BJ (cell line): ENCODE measurements at regions not wholly inside any gene's neighbourhood (a gene's known extent, or its start where the extent isn't known, plus 50 kb on each side); places are given as distances from the start of the nearest gene placed in this dataset.

Experiments used
- CTCF ChIA-PET: fragments of 350-600 bp; formaldehyde crosslinking; extraction: SDS; loops from one replicate; lab custom pipeline; 2021; ENCODE audit warnings: antibody characterized with exemption, inconsistent platforms; lab: Yijun Ruan, JAX
- POLR2A ChIA-PET: fragments of 300-600 bp; sonication (Branson Sonifier 250); formaldehyde crosslinking; extraction: SDS; loops from one replicate; lab custom pipeline; 2021; ENCODE audit warnings: antibody characterized with exemption; lab: Charles Lee
- DNase-seq: peaks from one replicate; pipeline ENCODE4 v3.0.0-alpha.2; 2011; ENCODE audit warnings: low read depth
- H3K27me3 ChIP-seq: 2 replicates; pipeline ENCODE4 v1.6.0; 2011; ENCODE audit warnings: low read length; ENCODE audit not compliant: control insufficient read depth, insufficient read depth
- H3K36me3 ChIP-seq: 2 replicates; pipeline ENCODE4 v1.5.1; 2011; ENCODE audit warnings: low read length; ENCODE audit not compliant: control insufficient read depth, insufficient read depth
- H3K4me3 ChIP-seq: 2 replicates; pipeline ENCODE4 v1.5.1; 2011; ENCODE audit warnings: low read depth, mild to moderate bottlenecking, control low read depth, low read length
- CTCF ChIP-seq: IDR thresholded peaks from 2 replicates; pipeline ENCODE4 v1.5.1; 2011; ENCODE audit warnings: low read depth, mild to moderate bottlenecking, control low read depth, inconsistent platforms, low read length, moderate library complexity; ENCODE audit not compliant: insufficient read depth

DNA sequence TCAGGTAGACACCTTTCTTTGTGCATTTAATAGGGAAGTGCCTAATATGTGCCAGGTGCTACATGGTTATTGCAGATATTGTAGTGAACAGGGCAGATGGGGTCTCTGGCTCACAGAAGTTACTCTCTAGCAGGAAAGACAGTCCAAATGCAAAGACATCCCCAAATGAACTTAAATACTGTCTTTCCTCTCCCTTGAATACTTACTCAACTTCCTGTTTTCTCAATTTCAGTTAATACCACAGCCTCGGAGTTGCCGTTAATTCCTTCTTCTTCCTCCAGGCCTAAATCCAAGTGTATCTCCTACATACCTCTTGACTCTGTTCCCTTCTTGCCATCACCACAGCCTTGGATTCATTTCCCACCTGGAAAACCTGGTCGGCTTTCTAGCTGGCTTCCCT is 134.3 kb upstream of the SESN3 start:
- POLR2A ChIA-PET, result no interaction called here
- DNase-seq, result no peak
- CTCF ChIA-PET, result interaction anchor here (1.2 kb wide), 1 partner anchor 12 kb away, joined by 3 read pairs; no protein-coding TSS in a partner anchor
- no peak for TF ChIP-seq CTCF
- Histone ChIP-seq H3K4me3 (no peak overlapping the region), H3K36me3 (no peaks in the 10 kb centered on the region), H3K27me3 (no peaks in the 10 kb centered on the region; the same call in 1 of the 2 replicates)

DNA sequence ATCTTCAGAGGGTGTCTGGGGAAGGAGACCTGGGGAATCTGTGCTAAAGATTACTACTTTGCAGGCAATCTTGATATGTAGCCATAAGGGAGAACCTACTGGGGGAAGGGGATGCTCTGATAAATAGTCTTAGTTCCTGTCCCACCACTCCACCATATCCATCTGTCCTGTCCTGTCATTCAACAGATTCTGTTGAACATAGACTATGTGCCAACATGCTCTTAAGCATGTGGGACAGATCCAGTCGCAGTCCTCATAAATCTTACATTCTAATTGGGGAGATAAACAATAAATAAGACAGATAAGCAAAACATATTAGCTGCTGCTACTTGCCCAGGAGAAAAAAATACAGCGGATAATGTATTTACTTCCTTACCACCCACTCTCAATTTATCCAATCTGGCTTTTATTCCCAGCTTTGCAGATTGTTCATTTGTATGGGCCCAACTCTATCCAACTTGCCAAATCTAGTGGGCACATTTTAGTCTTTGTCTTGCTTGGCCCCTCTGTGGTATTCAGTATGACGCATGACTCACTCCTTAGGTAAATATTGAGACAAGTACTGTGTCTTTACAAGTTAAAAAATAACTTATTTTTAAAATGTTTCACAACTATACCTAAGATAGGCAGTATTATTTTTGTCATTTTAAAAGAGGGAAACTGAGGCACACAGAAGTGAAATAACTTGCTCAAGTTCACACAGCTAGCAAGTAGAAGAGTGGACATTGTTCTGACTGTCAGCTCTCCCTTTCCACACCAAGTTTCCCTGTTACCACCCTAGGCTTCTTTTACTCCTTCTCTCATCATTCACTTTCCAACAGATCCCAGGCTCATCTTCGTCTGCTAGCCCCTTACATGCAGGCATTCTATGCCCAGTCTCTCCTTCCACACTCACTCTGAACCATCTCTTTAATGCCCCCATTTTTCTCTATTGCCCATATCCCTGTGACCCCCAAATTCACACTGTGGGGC is 133.6 kb upstream of the SESN3 start:
- Histone ChIP-seq H3K36me3 (no peaks in the 10 kb centered on the region), H3K4me3 (no peak overlapping the region), H3K27me3 (no peaks in the 10 kb centered on the region; the same call in 1 of the 2 replicates)
- no peak for DNase-seq
- no peak for TF ChIP-seq CTCF
- CTCF ChIA-PET, result interaction anchor here (1.2 kb wide), 1 partner anchor 11 kb away, joined by 3 read pairs; no protein-coding TSS in a partner anchor
- POLR2A ChIA-PET, result no interaction called here

GRCh38 chr11:95363708-95364107 is 132.7 kb upstream of the SESN3 start:
- ChIA-PET POLR2A (no interaction called here), CTCF (no interaction called here)
- Histone ChIP-seq H3K27me3 (no peaks in the 10 kb centered on the region; the same call in 1 of the 2 replicates), H3K36me3 (no peaks in the 10 kb centered on the region), H3K4me3 (no peak overlapping the region)
- TF ChIP-seq CTCF, result no peak
- DNase-seq, result no peak

GRCh38 chr11:95363164-95363563 is 132.2 kb upstream of the SESN3 start:
- DNase-seq, result no peak
- Histone ChIP-seq H3K4me3 (no peak overlapping the region), H3K27me3 (no peaks in the 10 kb centered on the region; the same call in 1 of the 2 replicates), H3K36me3 (no peaks in the 10 kb centered on the region)
- ChIA-PET CTCF (no interaction called here), POLR2A (no interaction called here)
- no peak for TF ChIP-seq CTCF

GRCh38 chr11:95361180-95361579 is 130.2 kb upstream of the SESN3 start:
- no peak for TF ChIP-seq CTCF
- DNase-seq, result no peak
- H3K27me3 ChIP-seq, result no peaks in the 10 kb centered on the region
- CTCF ChIA-PET, result no interaction called here
- POLR2A ChIA-PET, result no interaction called here
- no peak overlapping the region for H3K4me3 ChIP-seq
- H3K36me3 ChIP-seq, result no peaks in the 10 kb centered on the region
